Adrenal gland (tissue), 5 donors: ENCODE measurements at regions not wholly inside any gene's neighbourhood (a gene's known extent, or its start where the extent isn't known, plus 50 kb on each side); places are given as distances from the start of the nearest gene placed in this dataset.

ENCODE experiments used
- POLR2A ChIP-seq, 2 donors: fragments of 450-650 bp; IDR thresholded peaks; one replicate each; pipeline ENCODE4 v1.6.1; 2017; ENCODE audit warnings: antibody characterized with exemption in 2 of 2, mild to moderate bottlenecking in 2 of 2, moderate library complexity in 1 of 2
- TF ChIP-seq, protein P1 (sequence below), 6 experiments: fragments of 450-650 bp in 4 of 6; fragments of 200-600 bp in 2 of 6; sonication (generic) in 1 of 6; IDR thresholded peaks; 1 replicate in 5 of 6; 2 replicates in 1 of 6; pipeline versions ENCODE4 v1.5.1 to v1.8.0; 2016 to 2021; ENCODE audit warnings: antibody characterized with exemption in 6 of 6, mild to moderate bottlenecking in 2 of 6, moderate library complexity in 1 of 6
- donor health status: DM: no; HTN: no; CAD: no.

DNA sequence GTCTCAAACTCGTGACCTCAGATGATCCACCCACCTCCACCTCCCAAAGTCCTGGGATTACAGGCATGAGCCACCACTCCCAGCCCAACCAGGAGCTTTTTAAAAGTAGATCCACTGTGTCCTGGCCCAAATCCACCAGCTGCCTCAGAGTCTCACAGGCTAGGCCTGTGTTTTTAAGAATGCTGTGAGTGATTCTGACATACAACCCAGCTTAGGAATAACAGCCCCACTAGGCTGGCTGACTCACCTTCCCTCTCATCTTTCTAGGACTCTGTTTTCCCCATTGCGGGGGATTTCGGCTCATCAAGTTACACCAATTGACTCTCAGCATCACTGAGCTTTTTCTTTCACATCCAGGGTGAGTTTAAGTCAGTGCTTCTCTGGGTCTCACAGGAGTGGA, 207.6 kb downstream of the SKIDA1 start:
- TF ChIP-seq, protein P1, sequence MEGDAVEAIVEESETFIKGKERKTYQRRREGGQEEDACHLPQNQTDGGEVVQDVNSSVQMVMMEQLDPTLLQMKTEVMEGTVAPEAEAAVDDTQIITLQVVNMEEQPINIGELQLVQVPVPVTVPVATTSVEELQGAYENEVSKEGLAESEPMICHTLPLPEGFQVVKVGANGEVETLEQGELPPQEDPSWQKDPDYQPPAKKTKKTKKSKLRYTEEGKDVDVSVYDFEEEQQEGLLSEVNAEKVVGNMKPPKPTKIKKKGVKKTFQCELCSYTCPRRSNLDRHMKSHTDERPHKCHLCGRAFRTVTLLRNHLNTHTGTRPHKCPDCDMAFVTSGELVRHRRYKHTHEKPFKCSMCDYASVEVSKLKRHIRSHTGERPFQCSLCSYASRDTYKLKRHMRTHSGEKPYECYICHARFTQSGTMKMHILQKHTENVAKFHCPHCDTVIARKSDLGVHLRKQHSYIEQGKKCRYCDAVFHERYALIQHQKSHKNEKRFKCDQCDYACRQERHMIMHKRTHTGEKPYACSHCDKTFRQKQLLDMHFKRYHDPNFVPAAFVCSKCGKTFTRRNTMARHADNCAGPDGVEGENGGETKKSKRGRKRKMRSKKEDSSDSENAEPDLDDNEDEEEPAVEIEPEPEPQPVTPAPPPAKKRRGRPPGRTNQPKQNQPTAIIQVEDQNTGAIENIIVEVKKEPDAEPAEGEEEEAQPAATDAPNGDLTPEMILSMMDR (IDR thresholded peaks at IDR 0.05) = no peak
- TF ChIP-seq POLR2A (IDR thresholded peaks at IDR 0.05) = no peak
